HL-60 (cell line): ENCODE measurements at regions not wholly inside any gene's neighbourhood (a gene's known extent, or its start where the extent isn't known, plus 50 kb on each side); places are given as distances from the start of the nearest gene placed in this dataset.

Experiments used
- DNase-seq, 2 experiments: peaks; one replicate each; pipeline ENCODE4 v3.0.0-alpha.2; 2010 to 2020; ENCODE audit warnings: low read depth in 1 of 2, low spot score in 1 of 2
- H3K27ac ChIP-seq: fragments of 250-450 bp; sonication (Bioruptor Pico); replicated peaks from 2 replicates; pipeline ENCODE4 v1.5.1; 2020; ENCODE audit warnings: mild to moderate bottlenecking, moderate library complexity
- H3K27me3 ChIP-seq: fragments of 250-450 bp; sonication (Bioruptor Pico); 2 replicates; pipeline ENCODE4 v1.5.1; 2021; ENCODE audit warnings: mild to moderate bottlenecking, moderate library complexity; ENCODE audit not compliant: insufficient read depth, poor library complexity, severe bottlenecking
- H3K4me3 ChIP-seq: replicated peaks from 2 replicates; pipeline ENCODE4 v1.5.1; 2011; ENCODE audit warnings: mild to moderate bottlenecking, control low read depth, low read length; ENCODE audit not compliant: insufficient read depth
- CTCF ChIP-seq: IDR thresholded peaks from one replicate; pipeline ENCODE4 v1.5.1; 2011; ENCODE audit warnings: low read length, control low read depth, inconsistent platforms; ENCODE audit not compliant: insufficient read depth
- GABPA ChIP-seq: IDR thresholded peaks from 2 replicates; pipeline ENCODE4 v1.6.1; 2012; ENCODE audit warnings: low read depth
- POLR2AphosphoS5 ChIP-seq: IDR thresholded peaks from 2 replicates; pipeline ENCODE4 v1.6.1; 2012; ENCODE audit warnings: low read depth
- REST ChIP-seq: IDR thresholded peaks from 2 replicates; pipeline ENCODE4 v1.6.1; 2012; ENCODE audit warnings: low read depth; ENCODE audit not compliant: insufficient replicate concordance
- SPI1 ChIP-seq: IDR thresholded peaks from 2 replicates; pipeline ENCODE4 v1.6.1; 2012; ENCODE audit warnings: low read depth, mild to moderate bottlenecking, borderline replicate concordance

GRCh38 chr17:79503126-79503839 is 107.6 kb downstream of the RBFOX3 start:
- no peak overlapping the region for H3K4me3 ChIP-seq
- TF ChIP-seq REST = no peak
- no peak for TF ChIP-seq CTCF
- TF ChIP-seq GABPA = no peak
- TF ChIP-seq SPI1 = no peak
- TF ChIP-seq POLR2AphosphoS5 = no peak
- H3K27ac ChIP-seq = no peak overlapping the region
- peaks cover 4% of the 10 kb centered on the region for H3K27me3 ChIP-seq
- DNase-seq = no peak

GRCh38 chr17:79501910-79502309 is 108.9 kb downstream of the RBFOX3 start:
- H3K27me3 ChIP-seq = peaks cover 4% of the 10 kb centered on the region
- no peak for DNase-seq
- H3K27ac ChIP-seq = no peak overlapping the region
- TF ChIP-seq POLR2AphosphoS5 = no peak
- TF ChIP-seq SPI1 = no peak
- TF ChIP-seq GABPA = no peak
- TF ChIP-seq REST = no peak
- no peak for TF ChIP-seq CTCF
- no peak overlapping the region for H3K4me3 ChIP-seq

- Histone ChIP-seq H3K27ac (no peak overlapping the region), H3K4me3 (no peak overlapping the region), H3K27me3 (peaks cover 4% of the 10 kb centered on the region)
- no peak for TF ChIP-seq SPI1
- TF ChIP-seq POLR2AphosphoS5 = no peak
- TF ChIP-seq GABPA = no peak
- no peak for TF ChIP-seq REST
- TF ChIP-seq CTCF = no peak
- no peak for DNase-seq
Observed at GRCh38 chr17:79500745-79501618, 109.9 kb downstream of the RBFOX3 start.
